ENCODE measurements at regions not wholly inside any gene's neighbourhood (a gene's known extent, or its start where the extent isn't known, plus 50 kb on each side); places are given as distances from the start of the nearest gene placed in this dataset.

- DNase-seq = no peak
- Histone ChIP-seq H3K4me3 (no peak overlapping the region), H3K27ac (no peak overlapping the region), H3K9me3 (peaks cover 0 to 16% (median 2%) of the 10 kb centered on the region in 8 donors), H3K27me3 (replicated peaks in 1 of 7) (no peaks in the 10 kb centered on the region), H3K4me1 (no peaks in the 10 kb centered on the region), H3K36me3 (no peaks in the 10 kb centered on the region)
- TF ChIP-seq CTCF (IDR thresholded peaks at IDR 0.05 in 8 of 11, conservative IDR thresholded peaks at IDR 0.05 in 3 of 11) = no peak
- TF ChIP-seq POLR2A (IDR thresholded peaks at IDR 0.05) = no peak
- TF ChIP-seq POLR2AphosphoS5 (IDR thresholded peaks at IDR 0.05) = no peak
- intact Hi-C loops (cut with DNase I; ENCODE audit: low total_unique reads) = no loop called here
Observed at GRCh38 chr1:67973051-67973450, 77.4 kb downstream of the DIRAS3 start.

GRCh38 chr1:67970088-67970487 lies 80.3 kb downstream of the DIRAS3 start:
- no peak for DNase-seq
- H3K4me1 ChIP-seq = no peaks in the 10 kb centered on the region
- no peaks in the 10 kb centered on the region for H3K27me3 ChIP-seq (replicated peaks in 1 of 7)
- intact Hi-C loops (cut with DNase I; ENCODE audit: low total_unique reads) = no loop called here
- TF ChIP-seq CTCF (IDR thresholded peaks at IDR 0.05 in 8 of 11, conservative IDR thresholded peaks at IDR 0.05 in 3 of 11) (no peak), POLR2AphosphoS5 (IDR thresholded peaks at IDR 0.05) (no peak), POLR2A (IDR thresholded peaks at IDR 0.05) (no peak)
- H3K27ac ChIP-seq = no peak overlapping the region
- no peak overlapping the region for H3K4me3 ChIP-seq
- H3K9me3 ChIP-seq = peaks cover 0 to 16% (median 4%) of the 10 kb centered on the region in 8 donors
- no peaks in the 10 kb centered on the region for H3K36me3 ChIP-seq
- 79 to 88% (median 86%) methylated on average over 2 of the region's 2 CpGs for WGBS, 5 donors

- Histone ChIP-seq H3K4me1 (no peaks in the 10 kb centered on the region), H3K27ac (no peak overlapping the region), H3K4me3 (no peak overlapping the region), H3K9me3 (peaks cover 0 to 17% (median 8%) of the 10 kb centered on the region in 8 donors), H3K27me3 (replicated peaks in 1 of 7) (no peaks in the 10 kb centered on the region), H3K36me3 (no peaks in the 10 kb centered on the region)
- TF ChIP-seq POLR2AphosphoS5 (IDR thresholded peaks at IDR 0.05) (no peak), CTCF (IDR thresholded peaks at IDR 0.05 in 8 of 11, conservative IDR thresholded peaks at IDR 0.05 in 3 of 11) (no peak), POLR2A (IDR thresholded peaks at IDR 0.05) (no peak)
- intact Hi-C loops (cut with DNase I; ENCODE audit: low total_unique reads) = no loop called here
- no peak for DNase-seq
- WGBS, 5 donors = 78 to 91% (median 87%) methylated on average over 2 of the region's 2 CpGs
Observed at GRCh38 chr1:67969446-67969845, 81.0 kb downstream of the DIRAS3 start.

GRCh38 chr1:67966666-67967009 lies 83.8 kb downstream of the DIRAS3 start:
- intact Hi-C loops (cut with DNase I; ENCODE audit: low total_unique reads) = no loop called here
- Histone ChIP-seq H3K9me3 (peaks cover 0 to 37% (median 34%) of the 10 kb centered on the region in 8 donors), H3K4me3 (no peak overlapping the region), H3K36me3 (no peaks in the 10 kb centered on the region), H3K4me1 (no peaks in the 10 kb centered on the region), H3K27ac (no peak overlapping the region), H3K27me3 (replicated peaks in 1 of 7) (no peaks in the 10 kb centered on the region)
- TF ChIP-seq CTCF (IDR thresholded peaks at IDR 0.05 in 8 of 11, conservative IDR thresholded peaks at IDR 0.05 in 3 of 11) (no peak), POLR2A (IDR thresholded peaks at IDR 0.05) (no peak), POLR2AphosphoS5 (IDR thresholded peaks at IDR 0.05) (no peak)
- DNase-seq = no peak
